ENCODE measurements at regions not wholly inside any gene's neighbourhood (a gene's known extent, or its start where the extent isn't known, plus 50 kb on each side); places are given as distances from the start of the nearest gene placed in this dataset.
A peak's percentile ranks its signal among the peaks of the same experiment; 100 is the strongest.

DNA sequence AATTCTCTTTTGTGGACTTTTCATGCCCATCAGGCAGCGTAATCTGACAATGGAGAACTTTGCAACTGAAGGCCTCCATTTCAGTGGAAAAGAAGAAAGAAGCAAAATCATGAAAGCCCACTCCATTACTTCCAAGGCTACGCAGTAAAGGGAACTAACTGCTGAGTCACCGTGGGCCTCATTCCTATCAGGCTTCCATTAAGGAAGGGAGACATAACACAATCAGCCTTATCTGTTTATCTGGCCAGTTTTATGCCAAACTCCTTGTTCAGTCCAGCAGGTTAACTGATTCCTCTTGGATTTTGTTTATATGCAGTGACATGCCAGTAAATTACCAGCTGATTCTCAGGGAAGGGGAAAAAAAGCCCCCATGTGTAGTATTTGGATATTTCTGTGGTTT is 56.8 kb upstream of the KATNAL1 start:
- H3K27me3 Mint-ChIP-seq (ENCODE audit: insufficient read depth): peaks cover 2% of the 10 kb centered on the region
- peaks cover 45% of the 10 kb centered on the region for H3K4me1 Mint-ChIP-seq (ENCODE audit: low read depth)
- peak overlapping the region; percentile 0; the same call in 1 of the 2 replicates for H3K4me3 Mint-ChIP-seq
- peak; percentile 28 for DNase-seq
- H3K36me3 Mint-ChIP-seq (ENCODE audit: low read depth): no peaks in the 10 kb centered on the region; the same call in 1 of the 2 replicates
- TF ChIP-seq, protein P1, sequence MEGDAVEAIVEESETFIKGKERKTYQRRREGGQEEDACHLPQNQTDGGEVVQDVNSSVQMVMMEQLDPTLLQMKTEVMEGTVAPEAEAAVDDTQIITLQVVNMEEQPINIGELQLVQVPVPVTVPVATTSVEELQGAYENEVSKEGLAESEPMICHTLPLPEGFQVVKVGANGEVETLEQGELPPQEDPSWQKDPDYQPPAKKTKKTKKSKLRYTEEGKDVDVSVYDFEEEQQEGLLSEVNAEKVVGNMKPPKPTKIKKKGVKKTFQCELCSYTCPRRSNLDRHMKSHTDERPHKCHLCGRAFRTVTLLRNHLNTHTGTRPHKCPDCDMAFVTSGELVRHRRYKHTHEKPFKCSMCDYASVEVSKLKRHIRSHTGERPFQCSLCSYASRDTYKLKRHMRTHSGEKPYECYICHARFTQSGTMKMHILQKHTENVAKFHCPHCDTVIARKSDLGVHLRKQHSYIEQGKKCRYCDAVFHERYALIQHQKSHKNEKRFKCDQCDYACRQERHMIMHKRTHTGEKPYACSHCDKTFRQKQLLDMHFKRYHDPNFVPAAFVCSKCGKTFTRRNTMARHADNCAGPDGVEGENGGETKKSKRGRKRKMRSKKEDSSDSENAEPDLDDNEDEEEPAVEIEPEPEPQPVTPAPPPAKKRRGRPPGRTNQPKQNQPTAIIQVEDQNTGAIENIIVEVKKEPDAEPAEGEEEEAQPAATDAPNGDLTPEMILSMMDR (IDR thresholded peaks at IDR 0.05): no peak
- no peaks in the 10 kb centered on the region for H3K9me3 Mint-ChIP-seq
- H3K27ac Mint-ChIP-seq: peak overlapping the region; percentile 72

DNA sequence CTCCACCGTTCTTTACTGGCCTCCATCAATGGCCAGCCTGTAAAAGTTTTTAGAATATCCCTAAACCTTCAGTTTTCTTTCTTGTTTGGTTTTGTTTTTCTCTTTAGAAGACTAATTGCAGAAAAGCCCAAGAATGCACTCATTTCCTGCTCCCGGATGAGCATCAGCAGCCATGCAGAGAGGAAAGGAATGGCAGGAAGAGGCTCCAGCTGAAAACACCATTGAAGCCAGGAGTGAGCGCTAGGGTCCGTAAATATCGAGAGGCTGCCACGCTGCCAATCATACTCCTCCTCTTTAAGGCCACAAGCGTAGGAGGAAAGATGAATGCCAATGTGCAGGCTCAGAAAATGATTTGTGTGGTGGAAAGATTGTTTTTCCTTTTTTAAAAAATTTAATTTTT is 57.4 kb upstream of the UBE2L5 start:
- Mint-ChIP-seq H3K27ac (peak overlapping the region; percentile 72), H3K4me1 (ENCODE audit: low read depth) (peaks cover 46% of the 10 kb centered on the region), H3K27me3 (ENCODE audit: insufficient read depth) (peaks cover 2% of the 10 kb centered on the region), H3K4me3 (peak overlapping the region; percentile 0; the same call in 1 of the 2 replicates), H3K36me3 (ENCODE audit: low read depth) (no peaks in the 10 kb centered on the region; the same call in 1 of the 2 replicates), H3K9me3 (no peaks in the 10 kb centered on the region)
- peak; percentile 12 for DNase-seq
- TF ChIP-seq, protein P1 (IDR thresholded peaks at IDR 0.05): no peak

DNA sequence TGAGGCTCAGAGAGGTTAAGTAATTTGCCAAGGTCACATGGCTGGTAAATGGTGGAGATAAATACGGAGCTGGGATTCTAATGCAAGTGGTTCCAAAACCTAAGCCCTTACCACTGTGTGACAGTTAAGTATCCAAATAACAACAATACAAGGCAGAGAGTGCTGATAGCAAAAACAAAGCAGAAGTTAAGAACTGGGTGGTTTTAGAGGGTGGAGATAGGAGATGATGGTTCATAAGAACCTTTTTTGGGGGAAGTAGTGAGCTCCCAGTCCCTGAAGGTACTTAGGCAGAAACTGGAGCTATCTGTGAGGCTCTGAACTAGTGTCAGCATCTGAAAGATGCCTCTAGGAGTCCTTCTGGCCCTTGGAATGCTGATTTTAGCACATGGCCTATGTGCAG is 56.2 kb upstream of the UBE2L5 start:
- Mint-ChIP-seq H3K4me3 (no peak overlapping the region), H3K27ac (no peak overlapping the region), H3K9me3 (no peaks in the 10 kb centered on the region), H3K36me3 (ENCODE audit: low read depth) (no peaks in the 10 kb centered on the region; the same call in 1 of the 2 replicates), H3K4me1 (ENCODE audit: low read depth) (peaks cover 54% of the 10 kb centered on the region), H3K27me3 (ENCODE audit: insufficient read depth) (peaks cover 2% of the 10 kb centered on the region)
- TF ChIP-seq, protein P1 (IDR thresholded peaks at IDR 0.05): no peak
- no peak for DNase-seq

DNA sequence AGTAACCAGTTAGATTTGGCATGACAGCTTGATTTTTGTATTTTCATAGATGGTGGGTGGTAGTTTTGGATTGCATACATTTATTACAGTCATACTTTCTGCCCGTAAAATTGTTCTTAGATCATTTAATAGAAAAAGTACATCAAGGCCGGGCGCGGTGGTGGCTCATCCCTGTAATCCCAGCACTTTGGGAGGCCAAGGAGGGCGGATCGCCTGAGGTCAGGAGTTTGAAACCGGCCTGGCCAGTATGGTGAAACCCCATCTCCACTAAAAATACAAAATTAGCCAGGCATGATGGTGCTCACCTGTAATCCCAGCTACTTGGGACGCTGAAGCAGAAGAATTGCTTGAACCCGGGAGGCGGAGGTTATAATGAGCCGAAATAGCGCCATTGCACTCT is 55.0 kb upstream of the UBE2L5 start:
- TF ChIP-seq, protein P1 (IDR thresholded peaks at IDR 0.05): no peak
- Mint-ChIP-seq H3K27ac (no peak overlapping the region), H3K4me1 (ENCODE audit: low read depth) (peaks cover 59% of the 10 kb centered on the region)

DNA sequence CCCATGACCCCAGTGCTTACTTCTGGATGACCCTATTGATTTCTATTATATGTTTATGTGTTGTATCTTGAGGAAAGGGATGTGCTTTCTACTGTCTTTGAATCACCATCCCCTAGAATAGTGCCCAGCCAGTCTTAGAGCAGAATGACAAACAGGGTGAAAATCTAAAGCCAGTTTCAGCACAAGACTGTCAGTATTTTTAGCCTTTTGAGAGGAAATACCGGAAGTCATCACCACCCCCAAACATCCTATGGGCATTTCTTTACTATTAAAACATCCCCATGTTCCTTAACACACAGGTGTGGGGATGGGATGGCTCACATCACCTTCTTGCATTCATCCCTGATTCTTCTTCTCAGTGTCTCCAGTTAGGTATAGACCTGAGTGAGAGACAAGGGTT is 52.1 kb upstream of the UBE2L5 start:
- TF ChIP-seq, protein P1 (IDR thresholded peaks at IDR 0.05): no peak
- Mint-ChIP-seq H3K36me3 (ENCODE audit: low read depth) (no peaks in the 10 kb centered on the region; the same call in 1 of the 2 replicates), H3K4me3 (no peak overlapping the region), H3K9me3 (no peaks in the 10 kb centered on the region), H3K4me1 (ENCODE audit: low read depth) (peaks cover 33% of the 10 kb centered on the region), H3K27ac (no peak overlapping the region), H3K27me3 (ENCODE audit: insufficient read depth) (peaks cover 3% of the 10 kb centered on the region)
- no peak for DNase-seq

More for the DNA sequence above, 55.0 kb upstream of the UBE2L5 start:
- H3K36me3 Mint-ChIP-seq (ENCODE audit: low read depth): no peaks in the 10 kb centered on the region; the same call in 1 of the 2 replicates
- no peak for DNase-seq
- H3K4me3 Mint-ChIP-seq: no peak overlapping the region
- no peaks in the 10 kb centered on the region for H3K9me3 Mint-ChIP-seq
- H3K27me3 Mint-ChIP-seq (ENCODE audit: insufficient read depth): peaks cover 2% of the 10 kb centered on the region
